Lower lobe of right lung (tissue), 2 donors: ENCODE measurements at regions not wholly inside any gene's neighbourhood (a gene's known extent, or its start where the extent isn't known, plus 50 kb on each side); places are given as distances from the start of the nearest gene placed in this dataset.

Experiments
- ATAC-seq, 2 donors: fragments of 200-7000 bp; cut with Tn5 transposase; one replicate each; pipeline ENCODE4 v1.9.1; 2020 to 2022; ENCODE audit warnings: mild to moderate bottlenecking in 2 of 2, moderate library complexity in 2 of 2
- DNase-seq: peaks from one replicate; pipeline ENCODE4 v3.0.0-alpha.2; 2020
- H3K27ac ChIP-seq: fragments of 200-600 bp; one replicate; pipeline ENCODE4 v1.8.0; 2022
- H3K27me3 ChIP-seq: fragments of 200-600 bp; one replicate; pipeline ENCODE4 v1.8.0; 2022; ENCODE audit warnings: low read depth
- H3K36me3 ChIP-seq: fragments of 200-600 bp; one replicate; pipeline ENCODE4 v1.8.0; 2022; ENCODE audit warnings: mild to moderate bottlenecking
- H3K4me1 ChIP-seq: fragments of 200-600 bp; one replicate; pipeline ENCODE4 v1.8.0; 2022
- H3K4me3 ChIP-seq: fragments of 200-600 bp; one replicate; pipeline ENCODE4 v1.8.0; 2022; ENCODE audit warnings: mild to moderate bottlenecking
- H3K9me3 ChIP-seq: fragments of 200-600 bp; one replicate; pipeline ENCODE4 v1.8.0; 2022
- CTCF ChIP-seq: fragments of 200-600 bp; IDR thresholded peaks from one replicate; pipeline ENCODE4 v1.8.0; 2022; ENCODE audit warnings: antibody characterized with exemption, mild to moderate bottlenecking
- intact Hi-C: fragments of 100-400 bp; cut with DNase I; formaldehyde crosslinking; loops from one replicate; pipeline ENCODE4 v1.11.0; 2022
- donor health status: DM: no; HTN: yes; CAD: no; lungs with severe emphysema.

DNA sequence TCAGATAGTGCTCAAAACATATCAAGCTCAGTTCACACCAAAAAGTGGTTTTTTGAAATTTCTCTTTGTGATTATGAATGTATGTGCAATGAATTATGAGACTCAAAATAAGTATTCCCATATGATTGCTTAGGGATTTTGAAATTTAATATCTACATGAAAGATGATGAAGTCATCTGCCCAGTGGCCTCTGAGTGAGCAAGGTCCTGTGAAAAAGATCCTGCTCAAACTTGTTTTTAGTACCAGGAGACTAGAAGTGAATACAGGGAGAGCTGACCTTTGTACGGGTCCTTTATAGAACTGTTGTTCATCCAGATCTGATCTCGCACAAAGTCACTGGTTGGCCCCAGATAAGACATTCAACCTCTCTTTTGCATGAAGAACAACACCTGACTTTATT, 151.9 kb upstream of the MAF start:
- Histone ChIP-seq H3K4me1 (no peaks in the 10 kb centered on the region), H3K27me3 (no peaks in the 10 kb centered on the region), H3K4me3 (no peak overlapping the region), H3K27ac (no peak overlapping the region), H3K36me3 (no peaks in the 10 kb centered on the region), H3K9me3 (no peaks in the 10 kb centered on the region)
- DNase-seq (no peak), ATAC-seq (no peak)
- TF ChIP-seq CTCF, result no peak
- intact Hi-C loops, result no loop called here

GRCh38 chr16:79751471-79752184, 151.1 kb upstream of the MAF start:
- no peak for TF ChIP-seq CTCF
- Histone ChIP-seq H3K4me3 (no peak overlapping the region), H3K27ac (no peak overlapping the region), H3K9me3 (no peaks in the 10 kb centered on the region), H3K36me3 (no peaks in the 10 kb centered on the region), H3K4me1 (no peaks in the 10 kb centered on the region), H3K27me3 (no peaks in the 10 kb centered on the region)
- DNase-seq (no peak), ATAC-seq (peak in 1 of 2 donors; percentile 33)
- intact Hi-C loops, result no loop called here

- intact Hi-C loops, result no loop called here
Measured at GRCh38 chr16:79750311-79750710, 149.8 kb upstream of the MAF start.

DNA sequence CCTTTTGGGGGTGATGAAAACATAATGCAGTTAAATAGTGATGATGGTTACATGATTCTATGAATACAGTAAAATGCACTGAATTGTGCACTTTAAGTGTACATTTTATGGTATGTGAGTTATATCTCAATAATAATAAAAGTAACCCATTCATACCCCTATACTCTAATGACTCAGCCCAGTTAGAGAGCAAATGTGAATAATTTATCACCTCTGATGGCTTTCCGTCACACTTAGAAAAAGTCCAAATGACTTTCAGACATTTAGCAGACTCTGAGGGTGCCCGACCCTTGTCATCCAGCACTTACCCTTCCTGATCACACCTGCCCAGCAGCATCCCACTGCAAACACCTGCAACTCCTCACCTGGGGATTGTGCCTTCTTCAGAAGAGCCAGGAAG, 148.1 kb upstream of the MAF start:
- Histone ChIP-seq H3K4me3 (no peak overlapping the region), H3K4me1 (no peaks in the 10 kb centered on the region), H3K27me3 (no peaks in the 10 kb centered on the region), H3K9me3 (no peaks in the 10 kb centered on the region), H3K36me3 (no peaks in the 10 kb centered on the region), H3K27ac (no peak overlapping the region)
- DNase-seq, result no peak
- TF ChIP-seq CTCF, result no peak
- no peak for ATAC-seq
- intact Hi-C loops, result no loop called here

More at GRCh38 chr16:79750311-79750710, 149.8 kb upstream of the MAF start:
- H3K27me3 ChIP-seq, result no peaks in the 10 kb centered on the region
- no peak overlapping the region for H3K4me3 ChIP-seq
- TF ChIP-seq CTCF, result no peak
- H3K36me3 ChIP-seq, result no peaks in the 10 kb centered on the region
- no peaks in the 10 kb centered on the region for H3K9me3 ChIP-seq
- ATAC-seq (no peak), DNase-seq (no peak)
- no peak overlapping the region for H3K27ac ChIP-seq
- H3K4me1 ChIP-seq, result no peaks in the 10 kb centered on the region

GRCh38 chr16:79747688-79748087, 147.2 kb upstream of the MAF start:
- peak in 1 of 2 donors; percentile 17 for ATAC-seq
- no peak for TF ChIP-seq CTCF
- intact Hi-C loops, result no loop called here

More at GRCh38 chr16:79747688-79748087, 147.2 kb upstream of the MAF start:
- no peak for DNase-seq
- Histone ChIP-seq H3K4me3 (no peak overlapping the region), H3K36me3 (no peaks in the 10 kb centered on the region), H3K4me1 (no peaks in the 10 kb centered on the region), H3K27me3 (no peaks in the 10 kb centered on the region), H3K9me3 (no peaks in the 10 kb centered on the region), H3K27ac (no peak overlapping the region)
